ENCODE measurements at regions not wholly inside any gene's neighbourhood (a gene's known extent, or its start where the extent isn't known, plus 50 kb on each side); places are given as distances from the start of the nearest gene placed in this dataset.

- Histone ChIP-seq H3K9me3 (ENCODE audit: control insufficient read depth, low read length) (no peaks in the 10 kb centered on the region), H3K4me2 (ENCODE audit: low read length, poor library complexity, severe bottlenecking) (no peak overlapping the region), H3K4me3 (ENCODE audit: insufficient read depth in 1 of 2, low read depth in 1 of 2, low read length in 2 of 2) (no peak overlapping the region), H2BK15ac (ENCODE audit: low read depth, poor library complexity, severe bottlenecking) (no peak overlapping the region), H3K27me3 (ENCODE audit: control insufficient read depth in 1 of 2, insufficient read depth in 1 of 2, low read length in 2 of 2) (peaks cover 0 to 16% of the 10 kb centered on the region in 2 experiments), H2AFZ (ENCODE audit: low read depth, low read length) (no peak overlapping the region), H2BK120ac (ENCODE audit: low read depth, low read length) (no peak overlapping the region), H3K23ac (ENCODE audit: low read length in 2 of 2) (no peak overlapping the region), H4K8ac (ENCODE audit: low read length) (no peak overlapping the region), H3K36me3 (ENCODE audit: control insufficient read depth in 1 of 2, insufficient read depth in 2 of 2, low read depth in 1 of 2, low read length in 2 of 2) (no peaks in the 10 kb centered on the region), H3K9ac (ENCODE audit: low read length) (no peak overlapping the region), H3K14ac (ENCODE audit: low read length in 2 of 2) (peak overlapping the region in 1 of 2 experiments; percentile 62), H3K79me1 (replicated peaks; ENCODE audit: low read length, poor library complexity, severe bottlenecking) (no peaks in the 10 kb centered on the region), H4K91ac (ENCODE audit: low read length) (no peak overlapping the region), H2AK5ac (ENCODE audit: low read length, severe bottlenecking) (no peak overlapping the region), H3K27ac (ENCODE audit: low read length, poor library complexity, severe bottlenecking) (no peak overlapping the region), H2BK5ac (ENCODE audit: low read depth, low read length, poor library complexity, severe bottlenecking) (no peak overlapping the region), H3K4ac (ENCODE audit: low read depth in 1 of 2, low read length in 2 of 2) (no peak overlapping the region), H2BK12ac (ENCODE audit: low read length in 2 of 2) (peak overlapping the region in 1 of 2 experiments; percentile 57), H3K18ac (ENCODE audit: low read depth in 1 of 2, low read length in 2 of 2) (no peak overlapping the region), H3K4me1 (ENCODE audit: control insufficient read depth, insufficient read depth, low read depth, low read length) (peaks cover 2% of the 10 kb centered on the region)
- no peak for DNase-seq
- WGBS: 91% methylated on average over 3 of the region's 4 CpGs
Measured at GRCh38 chr20:22728146-22728745, 143.9 kb upstream of the FOXA2 start.

- Histone ChIP-seq H2BK12ac (ENCODE audit: low read length in 2 of 2) (no peak overlapping the region), H3K4me1 (ENCODE audit: control insufficient read depth, insufficient read depth, low read depth, low read length) (peaks cover 2% of the 10 kb centered on the region), H3K79me1 (replicated peaks; ENCODE audit: low read length, poor library complexity, severe bottlenecking) (no peaks in the 10 kb centered on the region), H3K4ac (ENCODE audit: low read depth in 1 of 2, low read length in 2 of 2) (no peak overlapping the region), H3K9ac (ENCODE audit: low read length) (no peak overlapping the region), H2BK120ac (ENCODE audit: low read depth, low read length) (no peak overlapping the region), H3K27me3 (ENCODE audit: control insufficient read depth in 1 of 2, insufficient read depth in 1 of 2, low read length in 2 of 2) (peaks cover 0 to 16% of the 10 kb centered on the region in 2 experiments), H4K91ac (ENCODE audit: low read length) (no peak overlapping the region), H4K8ac (ENCODE audit: low read length) (no peak overlapping the region), H3K4me3 (ENCODE audit: insufficient read depth in 1 of 2, low read depth in 1 of 2, low read length in 2 of 2) (no peak overlapping the region), H3K36me3 (ENCODE audit: control insufficient read depth in 1 of 2, insufficient read depth in 2 of 2, low read depth in 1 of 2, low read length in 2 of 2) (no peaks in the 10 kb centered on the region), H3K9me3 (ENCODE audit: control insufficient read depth, low read length) (no peaks in the 10 kb centered on the region), H3K18ac (ENCODE audit: low read depth in 1 of 2, low read length in 2 of 2) (no peak overlapping the region), H2BK5ac (ENCODE audit: low read depth, low read length, poor library complexity, severe bottlenecking) (no peak overlapping the region), H3K14ac (ENCODE audit: low read length in 2 of 2) (no peak overlapping the region), H2BK15ac (ENCODE audit: low read depth, poor library complexity, severe bottlenecking) (no peak overlapping the region), H3K4me2 (ENCODE audit: low read length, poor library complexity, severe bottlenecking) (no peak overlapping the region), H2AK5ac (ENCODE audit: low read length, severe bottlenecking) (no peak overlapping the region), H3K27ac (ENCODE audit: low read length, poor library complexity, severe bottlenecking) (no peak overlapping the region), H3K23ac (ENCODE audit: low read length in 2 of 2) (no peak overlapping the region), H2AFZ (ENCODE audit: low read depth, low read length) (no peak overlapping the region)
- peak; percentile 64 for DNase-seq
Measured at GRCh38 chr20:22729180-22729579, 144.8 kb upstream of the FOXA2 start.

- H2BK120ac ChIP-seq (ENCODE audit: low read depth, low read length): no peak overlapping the region
- no peaks in the 10 kb centered on the region for H3K9me3 ChIP-seq (ENCODE audit: control insufficient read depth, low read length)
- H3K18ac ChIP-seq (ENCODE audit: low read depth in 1 of 2, low read length in 2 of 2): no peak overlapping the region
- no peak overlapping the region for H3K4ac ChIP-seq (ENCODE audit: low read depth in 1 of 2, low read length in 2 of 2)
- peaks cover 2% of the 10 kb centered on the region for H3K4me1 ChIP-seq (ENCODE audit: control insufficient read depth, insufficient read depth, low read depth, low read length)
- H4K8ac ChIP-seq (ENCODE audit: low read length): no peak overlapping the region
- no peak overlapping the region for H3K9ac ChIP-seq (ENCODE audit: low read length)
- no peak for DNase-seq
- H4K91ac ChIP-seq (ENCODE audit: low read length): no peak overlapping the region
- no peaks in the 10 kb centered on the region for H3K36me3 ChIP-seq (ENCODE audit: control insufficient read depth in 1 of 2, insufficient read depth in 2 of 2, low read depth in 1 of 2, low read length in 2 of 2)
- WGBS: 97% methylated on average over 7 of the region's 8 CpGs
- no peak overlapping the region for H3K14ac ChIP-seq (ENCODE audit: low read length in 2 of 2)
- no peak overlapping the region for H3K27ac ChIP-seq (ENCODE audit: low read length, poor library complexity, severe bottlenecking)
- no peak overlapping the region for H3K4me3 ChIP-seq (ENCODE audit: insufficient read depth in 1 of 2, low read depth in 1 of 2, low read length in 2 of 2)
- H2BK5ac ChIP-seq (ENCODE audit: low read depth, low read length, poor library complexity, severe bottlenecking): no peak overlapping the region
- H2BK12ac ChIP-seq (ENCODE audit: low read length in 2 of 2): no peak overlapping the region
- no peak overlapping the region for H2AK5ac ChIP-seq (ENCODE audit: low read length, severe bottlenecking)
- H3K4me2 ChIP-seq (ENCODE audit: low read length, poor library complexity, severe bottlenecking): no peak overlapping the region
- peaks cover 0 to 16% of the 10 kb centered on the region in 2 experiments for H3K27me3 ChIP-seq (ENCODE audit: control insufficient read depth in 1 of 2, insufficient read depth in 1 of 2, low read length in 2 of 2)
- no peak overlapping the region for H2AFZ ChIP-seq (ENCODE audit: low read depth, low read length)
- H2BK15ac ChIP-seq (ENCODE audit: low read depth, poor library complexity, severe bottlenecking): no peak overlapping the region
- H3K23ac ChIP-seq (ENCODE audit: low read length in 2 of 2): no peak overlapping the region
- no peaks in the 10 kb centered on the region for H3K79me1 ChIP-seq (replicated peaks; ENCODE audit: low read length, poor library complexity, severe bottlenecking)
Measured at GRCh38 chr20:22729616-22730236, 145.4 kb upstream of the FOXA2 start.

GRCh38 chr20:22732751-22733150 lies 148.4 kb upstream of the FOXA2 start:
- no peak overlapping the region for H3K27ac ChIP-seq (ENCODE audit: low read length, poor library complexity, severe bottlenecking)
- no peaks in the 10 kb centered on the region for H3K36me3 ChIP-seq (ENCODE audit: control insufficient read depth in 1 of 2, insufficient read depth in 2 of 2, low read depth in 1 of 2, low read length in 2 of 2)
- H3K4me3 ChIP-seq (ENCODE audit: insufficient read depth in 1 of 2, low read depth in 1 of 2, low read length in 2 of 2): no peak overlapping the region
- no peak overlapping the region for H2BK15ac ChIP-seq (ENCODE audit: low read depth, poor library complexity, severe bottlenecking)
- H2AFZ ChIP-seq (ENCODE audit: low read depth, low read length): no peak overlapping the region
- H3K14ac ChIP-seq (ENCODE audit: low read length in 2 of 2): no peak overlapping the region
- no peak overlapping the region for H2BK120ac ChIP-seq (ENCODE audit: low read depth, low read length)
- H3K4me1 ChIP-seq (ENCODE audit: control insufficient read depth, insufficient read depth, low read depth, low read length): peaks cover 2% of the 10 kb centered on the region
- H3K23ac ChIP-seq (ENCODE audit: low read length in 2 of 2): no peak overlapping the region
- H3K18ac ChIP-seq (ENCODE audit: low read depth in 1 of 2, low read length in 2 of 2): no peak overlapping the region
- H3K9ac ChIP-seq (ENCODE audit: low read length): no peak overlapping the region
- H3K27me3 ChIP-seq (ENCODE audit: control insufficient read depth in 1 of 2, insufficient read depth in 1 of 2, low read length in 2 of 2): peaks cover 0 to 14% of the 10 kb centered on the region in 2 experiments
- H3K4ac ChIP-seq (ENCODE audit: low read depth in 1 of 2, low read length in 2 of 2): no peak overlapping the region
- H3K4me2 ChIP-seq (ENCODE audit: low read length, poor library complexity, severe bottlenecking): no peak overlapping the region
- no peak overlapping the region for H4K91ac ChIP-seq (ENCODE audit: low read length)
- H2BK5ac ChIP-seq (ENCODE audit: low read depth, low read length, poor library complexity, severe bottlenecking): no peak overlapping the region
- WGBS: 85% methylated on average over 4 of the region's 4 CpGs
- no peaks in the 10 kb centered on the region for H3K79me1 ChIP-seq (replicated peaks; ENCODE audit: low read length, poor library complexity, severe bottlenecking)
- no peak overlapping the region for H2BK12ac ChIP-seq (ENCODE audit: low read length in 2 of 2)
- no peak overlapping the region for H4K8ac ChIP-seq (ENCODE audit: low read length)
- H3K9me3 ChIP-seq (ENCODE audit: control insufficient read depth, low read length): no peaks in the 10 kb centered on the region
- DNase-seq: no peak
- no peak overlapping the region for H2AK5ac ChIP-seq (ENCODE audit: low read length, severe bottlenecking)

Measured in mesenchymal stem cell (in vitro differentiated cells and primary cell).